GM21619 (cell line): ENCODE measurements at regions not wholly inside any gene's neighbourhood (a gene's known extent, or its start where the extent isn't known, plus 50 kb on each side); places are given as distances from the start of the nearest gene placed in this dataset.

Source experiments
- ATAC-seq: cut with Tn5 transposase; IDR thresholded peaks from one replicate; pipeline ENCODE4 v1.9.1; 2021; ENCODE audit not compliant: unreplicated experiment

DNA sequence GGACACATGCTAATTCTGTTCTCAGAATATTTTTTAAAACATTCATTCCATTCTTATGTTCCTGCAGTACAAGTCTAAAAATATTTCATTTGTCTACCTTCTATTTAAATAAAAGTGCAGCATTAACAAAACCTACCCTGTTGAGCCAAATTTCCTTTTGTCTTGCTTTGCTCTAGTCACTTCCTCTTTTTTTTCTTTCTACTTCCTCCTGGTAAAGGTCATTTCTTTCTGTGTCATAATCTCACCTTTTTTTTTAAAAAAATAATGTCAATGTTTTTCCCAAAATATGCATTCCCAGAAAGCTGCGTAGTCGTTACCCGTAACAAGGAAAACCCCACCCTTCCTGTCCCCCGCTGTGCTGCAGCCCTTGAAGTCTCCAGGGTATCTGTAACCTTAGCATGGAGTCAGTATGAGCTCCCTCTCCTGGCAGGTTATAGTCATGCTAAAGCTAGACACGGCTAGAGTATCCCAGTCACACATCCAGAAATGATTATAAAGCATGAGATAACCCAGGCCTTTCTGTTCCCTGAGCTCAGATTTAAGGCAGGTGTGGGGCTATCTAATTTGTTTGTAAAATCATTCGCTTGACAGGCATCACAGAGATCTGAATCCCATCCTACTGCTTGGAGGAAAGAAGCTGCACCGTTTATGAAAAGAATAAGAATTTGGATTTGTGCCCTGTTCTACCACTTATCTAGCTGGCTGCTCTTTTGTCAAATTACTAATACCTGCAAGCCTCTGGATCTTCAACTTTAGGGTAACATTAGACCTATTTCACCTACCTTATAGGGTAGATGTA lies 51.1 kb upstream of the EED start:
- peak; percentile 97 for ATAC-seq

DNA sequence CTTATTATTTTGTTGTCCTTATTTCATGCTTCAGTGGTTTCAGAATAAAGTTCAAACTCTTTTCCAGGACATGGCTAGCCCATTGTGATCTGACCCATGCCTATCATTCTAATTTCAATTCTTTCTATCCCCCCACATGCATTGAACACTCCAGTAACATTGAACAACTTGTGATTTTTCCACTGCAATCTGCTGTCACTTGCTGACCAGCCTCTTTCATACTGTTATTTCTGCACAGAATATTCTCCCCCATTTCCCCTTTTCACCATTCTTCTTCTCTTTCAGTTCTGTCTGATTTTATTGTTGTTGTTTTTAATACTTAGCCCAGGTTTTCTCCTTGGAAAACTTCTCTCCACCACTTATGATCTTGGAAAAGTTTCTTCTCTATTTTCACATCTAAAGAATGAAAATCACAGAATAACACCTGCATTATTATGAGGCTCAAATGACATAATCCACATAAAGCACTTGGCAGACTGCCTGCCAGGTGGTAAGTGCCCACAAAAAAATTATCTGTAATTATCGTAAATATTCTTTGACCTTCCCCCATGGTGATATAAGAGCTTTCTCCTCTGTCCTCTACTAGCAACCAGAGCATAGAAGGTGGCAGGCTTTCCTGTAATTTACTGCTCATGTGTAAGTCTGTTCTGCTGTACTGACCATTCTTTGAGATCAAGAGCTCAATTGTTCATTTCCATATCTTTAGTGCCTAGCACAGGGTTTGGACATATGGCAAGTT lies 51.9 kb upstream of the EED start:
- peak; percentile 8 for ATAC-seq

DNA sequence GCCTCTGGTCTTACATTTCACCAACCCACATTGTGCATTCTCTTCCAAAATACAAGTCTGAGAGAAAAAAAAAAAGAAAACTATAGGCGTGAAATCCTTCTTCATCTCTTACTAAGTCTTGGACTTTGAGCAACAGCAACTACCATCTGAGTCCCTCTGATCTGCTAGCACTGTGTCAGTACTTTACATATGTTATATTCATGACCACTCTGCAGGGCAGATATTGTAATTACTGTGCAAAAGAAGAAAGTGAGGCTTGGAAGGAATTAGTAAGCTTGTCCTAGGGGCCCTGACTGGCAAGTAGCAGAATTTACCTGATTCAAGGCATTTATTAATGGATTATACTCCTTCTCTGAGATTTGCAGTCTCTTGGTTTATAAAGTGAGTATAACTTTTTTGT lies 52.7 kb upstream of the EED start:
- no peak for ATAC-seq

DNA sequence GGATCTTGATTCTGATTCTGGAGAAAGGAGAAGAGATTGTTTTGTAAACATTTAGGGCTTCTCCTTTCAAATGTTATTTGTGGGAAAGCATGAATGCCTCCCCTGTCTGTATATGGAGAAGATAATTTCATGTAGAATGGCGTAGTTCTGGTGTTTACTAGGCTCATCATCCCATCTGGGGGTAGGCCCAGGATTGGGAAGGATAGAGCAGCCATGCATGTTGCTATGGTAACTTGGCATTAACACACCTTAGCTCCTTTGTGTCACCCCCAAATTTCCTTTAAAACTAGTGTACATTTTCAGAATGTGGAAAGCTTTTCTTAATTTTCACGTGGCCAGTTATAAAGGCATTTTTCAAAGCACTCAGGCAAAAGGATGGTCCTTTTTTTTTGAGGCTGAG lies 57.5 kb upstream of the EED start:
- ATAC-seq: no peak

DNA sequence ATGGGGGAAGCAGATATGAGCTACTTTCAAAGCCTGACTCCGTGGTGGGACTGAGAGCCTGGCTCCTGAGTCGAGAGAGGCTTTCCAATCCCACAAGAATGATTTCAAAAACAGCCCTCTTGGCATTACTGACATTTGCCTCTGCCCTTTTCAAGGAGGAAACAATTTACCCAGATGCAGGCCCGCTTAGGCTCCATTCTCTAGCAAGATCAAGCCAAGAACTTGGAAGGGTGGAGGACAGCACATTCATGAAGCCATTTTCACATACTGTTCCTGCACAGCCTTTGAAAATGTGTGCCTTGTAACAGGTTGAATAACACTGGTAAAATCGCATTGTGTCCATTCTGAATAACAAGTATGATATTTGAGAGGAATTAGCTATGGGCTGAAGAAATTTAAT lies 58.2 kb upstream of the EED start:
- no peak for ATAC-seq

DNA sequence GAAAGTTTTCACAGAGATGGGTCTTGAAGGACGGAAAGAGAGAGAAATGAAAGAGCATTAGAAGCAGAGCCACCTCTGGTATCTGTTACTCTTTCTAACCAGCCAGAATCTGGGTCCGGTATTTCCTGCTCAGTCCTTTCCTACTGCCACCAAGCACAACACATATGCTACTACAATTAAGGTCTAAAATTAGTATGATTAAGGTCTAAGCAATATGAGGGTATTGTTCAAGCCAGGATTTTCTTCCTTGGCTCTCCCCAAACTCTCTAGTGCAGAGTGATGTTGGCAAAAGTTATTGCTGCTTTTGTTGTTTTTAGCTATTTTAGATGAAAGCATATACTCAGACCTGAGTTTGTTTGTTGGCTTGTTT lies 59.2 kb upstream of the EED start:
- no peak for ATAC-seq

DNA sequence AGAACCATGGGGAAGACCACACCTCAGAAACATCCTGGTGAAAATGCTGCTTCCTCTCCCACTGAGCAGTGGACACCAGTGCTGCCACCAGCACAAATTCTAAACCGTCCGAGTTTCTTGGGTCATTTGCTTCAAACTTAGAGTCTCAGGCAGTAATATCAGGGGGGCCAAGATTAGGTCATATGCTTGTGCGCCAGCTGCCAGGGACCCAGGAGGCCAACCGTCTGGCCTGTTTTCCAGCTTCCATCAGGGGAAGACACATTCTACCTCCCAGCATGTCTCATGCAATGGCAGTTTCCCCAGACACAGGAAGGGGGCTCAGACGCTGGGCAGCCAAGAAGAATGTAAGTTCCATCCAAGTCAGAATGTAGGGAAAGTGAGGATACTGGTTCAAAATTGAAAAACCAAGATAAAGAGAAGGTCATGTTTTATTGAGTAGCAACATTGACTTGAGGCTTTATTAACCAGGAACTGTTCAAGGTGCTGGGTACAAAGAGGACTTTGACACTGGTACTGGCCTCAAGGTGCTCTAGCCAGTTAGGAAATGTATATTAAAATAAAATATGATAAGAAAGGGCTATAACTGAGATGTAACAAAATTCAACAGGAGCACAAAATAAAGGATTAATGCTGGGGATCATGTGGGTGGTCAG lies 59.7 kb upstream of the EED start:
- ATAC-seq: no peak

DNA sequence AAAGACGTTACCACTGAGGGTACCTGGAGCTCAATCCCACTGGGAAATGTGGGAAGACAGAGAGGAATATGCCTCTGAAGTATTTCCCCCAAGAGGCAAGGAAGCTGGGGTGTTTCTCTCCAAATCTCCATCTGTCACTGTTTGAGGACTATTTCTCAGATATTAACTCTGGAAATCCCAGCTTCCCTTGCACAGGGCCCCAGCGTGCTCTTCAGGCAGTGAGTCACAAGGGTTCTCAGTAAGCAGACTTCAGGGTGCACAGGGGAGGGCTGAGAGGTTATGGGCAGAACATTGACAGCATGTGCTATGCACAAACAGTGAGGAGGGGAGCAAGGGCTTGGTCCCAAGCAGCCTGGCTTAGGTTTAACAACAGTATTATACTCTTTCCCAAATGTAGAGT lies 60.9 kb upstream of the EED start:
- ATAC-seq: no peak

DNA sequence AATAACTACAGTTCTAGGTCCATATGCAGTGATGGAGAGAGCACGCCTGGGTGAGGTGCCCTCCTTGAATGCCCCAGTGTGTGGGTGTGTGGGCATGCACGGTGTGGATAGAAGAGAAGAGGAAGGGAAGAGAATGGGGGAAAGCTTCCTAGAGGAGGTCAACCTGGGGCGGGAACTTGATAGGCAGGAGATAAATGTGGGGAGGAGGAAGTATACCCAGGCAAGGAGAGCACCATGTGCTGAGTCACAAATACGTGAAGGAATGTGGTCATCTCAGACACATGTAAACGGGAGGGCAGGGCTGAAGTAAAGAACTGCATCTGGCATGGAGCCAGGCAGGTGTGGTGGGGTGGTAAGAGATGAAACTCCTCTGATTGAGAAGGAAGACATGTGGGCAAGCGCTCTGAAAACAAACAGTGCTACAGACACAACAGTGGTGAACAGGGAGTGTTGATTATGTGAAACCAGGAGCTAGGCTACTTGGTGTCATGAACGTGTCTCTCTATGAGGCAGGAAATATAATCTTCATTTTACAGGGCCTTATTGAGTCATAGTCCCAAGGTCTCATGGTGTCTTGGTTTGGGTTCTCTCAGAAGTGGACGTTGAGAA lies 61.5 kb upstream of the EED start:
- ATAC-seq: peak; percentile 83

DNA sequence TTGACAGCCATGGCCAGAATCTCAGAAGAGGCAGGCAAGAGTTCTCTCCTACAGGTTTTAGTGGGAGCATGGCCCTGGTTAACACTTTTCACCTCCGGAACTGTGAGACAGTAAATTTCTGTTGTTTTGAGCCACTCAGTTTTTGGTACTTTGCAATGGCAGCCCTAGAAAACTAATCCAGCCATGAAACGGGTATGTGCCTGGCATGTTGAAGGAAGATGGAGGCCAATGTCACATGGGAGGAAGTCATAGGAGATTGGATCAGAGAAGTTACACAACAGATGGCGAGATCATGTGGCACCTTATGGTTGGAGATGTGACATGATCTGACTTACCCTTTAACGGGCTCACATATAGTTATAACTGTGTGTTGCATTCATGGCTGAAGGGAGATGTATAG lies 63.2 kb upstream of the EED start:
- ATAC-seq: no peak

DNA sequence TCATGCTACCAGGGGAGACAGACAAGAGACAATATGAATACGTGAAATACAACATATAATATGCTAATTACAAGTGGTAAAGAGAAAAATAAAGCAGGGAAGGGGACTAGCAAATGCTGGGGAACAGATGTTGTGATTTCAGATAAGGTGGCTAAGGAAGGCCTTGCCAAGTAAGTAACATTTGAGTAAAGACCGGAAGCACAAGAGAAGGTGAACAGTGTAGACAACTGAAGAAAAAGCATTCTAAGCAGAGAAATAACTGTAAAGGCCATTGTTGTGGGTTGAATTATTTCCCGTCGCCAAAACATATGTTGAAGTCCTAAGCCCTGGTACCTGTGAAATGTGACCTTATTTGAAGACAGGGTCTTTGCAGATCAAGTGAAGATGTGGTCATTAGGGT lies 63.7 kb upstream of the EED start:
- no peak for ATAC-seq

DNA sequence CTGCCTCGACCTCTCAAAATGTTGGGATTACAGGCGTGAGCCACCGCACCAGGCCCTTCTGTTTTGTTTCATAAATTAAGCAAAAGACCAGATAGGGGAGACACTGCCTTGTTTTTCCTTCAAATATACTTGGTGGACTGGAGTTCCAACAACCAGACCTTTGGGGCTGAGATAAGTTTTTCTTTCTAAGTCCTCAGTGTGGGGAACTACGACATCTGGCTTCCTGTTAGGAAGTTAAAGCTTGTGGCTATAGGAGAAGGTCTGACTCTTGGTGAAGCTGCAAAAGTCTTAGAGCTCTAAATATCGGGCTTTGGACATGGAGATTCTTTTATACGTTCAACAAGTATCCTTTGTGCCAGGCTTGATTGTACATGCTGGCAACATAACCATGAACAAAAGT lies 64.1 kb upstream of the EED start:
- no peak for ATAC-seq

DNA sequence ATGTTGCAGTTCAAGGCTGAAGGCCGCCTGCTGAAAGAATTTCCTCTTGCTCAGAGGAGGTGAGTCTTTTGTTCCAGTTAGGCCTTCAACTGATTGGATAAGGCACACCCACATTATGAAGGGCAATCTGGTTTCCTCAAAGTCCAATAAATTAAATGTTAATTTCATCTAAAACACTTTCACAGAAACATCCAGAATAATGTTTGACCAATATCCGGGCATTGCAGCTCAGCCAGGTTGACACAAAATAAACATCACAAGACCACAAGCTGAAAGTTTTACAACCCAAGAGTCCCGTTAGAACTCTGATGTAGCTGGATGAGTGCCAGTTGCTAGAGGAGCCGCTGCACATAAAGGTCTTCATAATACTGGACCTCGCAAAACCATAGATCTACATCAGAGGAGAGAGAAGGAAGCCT lies 64.9 kb upstream of the EED start:
- ATAC-seq: no peak

DNA sequence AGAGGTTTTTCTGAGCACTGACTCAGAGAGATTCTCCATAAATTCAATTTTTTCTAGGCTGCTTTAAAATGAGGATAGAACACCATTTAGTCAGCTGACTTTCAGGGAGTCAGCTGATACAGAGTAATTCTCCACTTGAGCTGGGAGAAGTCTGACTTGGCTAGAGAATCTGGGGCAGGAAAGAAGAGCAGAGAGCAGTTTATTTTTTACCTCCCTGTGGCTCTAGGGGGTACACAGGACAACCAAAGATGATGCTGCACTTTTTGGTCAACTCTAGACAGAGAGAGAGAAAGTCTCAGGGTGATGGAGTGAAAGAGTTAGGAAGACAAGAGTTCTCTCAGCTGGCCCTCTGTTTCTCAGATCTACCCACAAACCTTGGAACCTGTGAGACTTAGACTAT lies 67.3 kb upstream of the EED start:
- ATAC-seq: no peak

DNA sequence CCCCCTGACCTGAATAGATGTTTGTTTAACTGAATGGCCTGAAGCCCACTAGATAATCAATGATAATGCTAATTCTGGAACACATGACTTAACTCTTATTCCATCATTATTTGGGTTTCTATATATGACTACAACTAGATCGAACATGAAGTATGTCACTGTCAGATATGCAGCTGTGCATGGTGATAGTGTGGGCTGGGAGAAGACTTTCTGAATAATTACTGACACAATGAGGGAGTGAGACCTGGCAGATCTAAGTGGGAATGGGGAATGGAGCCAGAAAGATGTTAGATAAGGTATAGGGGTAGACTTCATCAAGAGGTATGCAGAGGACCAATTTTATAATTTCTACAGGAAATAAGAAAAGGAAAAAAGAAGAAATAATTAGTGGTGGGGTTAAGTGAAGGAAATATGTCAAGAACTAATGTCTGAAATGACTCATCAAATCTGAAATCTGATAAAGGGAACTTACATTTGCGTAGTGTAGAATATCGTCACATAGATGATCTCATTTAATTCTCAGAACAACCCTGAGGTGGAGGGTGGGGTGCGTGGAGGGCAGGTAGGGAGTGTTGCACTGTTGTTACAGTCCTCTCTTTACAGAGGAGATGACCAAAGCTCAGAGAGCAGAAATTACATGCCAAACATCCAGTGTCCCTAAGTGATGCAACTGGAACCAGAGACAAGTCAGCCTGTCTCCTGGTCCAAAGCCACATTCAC lies 68.2 kb upstream of the EED start:
- peak; percentile 66 for ATAC-seq

DNA sequence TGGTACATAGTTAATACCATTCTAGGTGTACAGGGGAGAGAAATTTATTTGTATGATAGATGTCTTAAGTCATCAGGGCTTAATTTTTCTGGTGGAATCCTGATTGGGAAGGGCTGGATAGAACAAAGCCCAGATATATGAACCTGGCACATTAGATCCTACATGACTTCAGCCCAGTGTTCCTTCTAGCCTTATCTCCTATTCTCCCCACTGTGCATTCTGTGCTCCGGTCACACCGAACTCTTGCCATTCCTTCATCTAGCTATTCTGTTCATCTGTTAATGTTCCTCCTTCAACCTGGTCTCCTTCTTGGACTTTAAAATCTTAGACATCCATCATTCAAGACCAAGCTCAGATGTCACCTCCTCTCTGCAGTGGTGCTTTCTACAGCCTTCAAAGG lies 68.9 kb upstream of the EED start:
- no peak for ATAC-seq

DNA sequence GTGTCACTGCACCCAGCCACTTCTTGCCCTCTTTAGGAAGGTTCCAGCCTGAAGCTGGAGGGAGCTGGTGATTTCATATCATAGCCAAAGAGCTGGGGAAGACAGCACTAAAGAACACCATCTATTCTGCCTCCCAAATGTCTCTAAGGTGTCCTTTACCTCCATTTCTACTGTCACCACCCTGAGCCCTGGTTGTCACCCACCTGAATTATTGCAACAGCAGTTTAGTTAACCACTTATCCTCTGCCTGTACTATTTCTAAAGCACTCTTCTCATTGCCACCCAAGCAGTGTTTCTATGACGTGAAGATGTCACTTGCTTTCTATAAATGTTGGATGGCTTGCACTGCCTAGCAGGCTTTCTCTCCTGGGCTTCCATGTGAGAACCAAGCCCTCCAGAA lies 69.4 kb upstream of the EED start:
- ATAC-seq: no peak

DNA sequence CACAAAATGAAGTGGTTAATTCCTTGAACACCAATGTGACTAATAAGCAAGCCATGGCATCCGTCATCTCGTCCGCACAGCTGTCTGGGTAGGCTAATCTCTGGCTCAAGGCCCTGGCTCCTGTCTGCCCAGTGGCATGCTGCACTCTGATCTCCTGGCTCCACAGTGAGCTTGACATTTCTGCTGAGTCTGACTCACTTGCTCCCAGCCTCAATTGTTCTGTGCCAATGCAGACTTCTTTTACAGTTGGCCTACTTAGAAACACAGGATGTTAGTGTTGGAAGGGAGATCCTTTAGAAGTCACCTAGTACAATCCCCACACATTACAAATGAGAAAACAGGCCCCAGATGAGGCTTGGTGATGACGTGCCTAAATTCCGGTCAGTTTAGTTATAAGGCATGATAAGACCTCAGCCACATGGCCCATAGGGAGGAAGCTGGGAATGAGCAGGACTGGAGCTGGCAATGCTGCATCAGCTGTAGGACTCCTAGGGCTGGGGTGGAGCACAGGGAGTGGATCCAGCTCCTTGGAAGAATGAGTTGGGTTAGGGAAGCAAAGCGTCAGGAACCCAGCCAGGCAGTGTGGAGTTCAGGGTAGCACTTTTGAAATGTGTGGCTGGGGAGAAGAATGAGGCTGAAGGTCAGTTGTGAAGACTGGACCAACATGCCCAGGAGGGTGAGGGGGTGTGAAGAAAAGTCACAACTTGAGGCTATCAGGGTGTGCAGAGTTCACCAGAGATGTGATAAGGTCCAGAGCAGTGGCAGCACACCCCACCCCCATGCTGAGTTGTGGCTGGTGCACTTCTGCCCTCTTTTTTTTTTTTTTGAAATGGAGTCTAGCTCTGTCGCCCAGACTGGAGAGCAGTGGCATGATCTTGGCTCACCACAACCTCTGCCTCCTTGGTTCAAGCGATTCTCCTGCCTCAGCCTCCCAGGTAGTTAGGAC lies 70.2 kb upstream of the EED start:
- no peak for ATAC-seq

DNA sequence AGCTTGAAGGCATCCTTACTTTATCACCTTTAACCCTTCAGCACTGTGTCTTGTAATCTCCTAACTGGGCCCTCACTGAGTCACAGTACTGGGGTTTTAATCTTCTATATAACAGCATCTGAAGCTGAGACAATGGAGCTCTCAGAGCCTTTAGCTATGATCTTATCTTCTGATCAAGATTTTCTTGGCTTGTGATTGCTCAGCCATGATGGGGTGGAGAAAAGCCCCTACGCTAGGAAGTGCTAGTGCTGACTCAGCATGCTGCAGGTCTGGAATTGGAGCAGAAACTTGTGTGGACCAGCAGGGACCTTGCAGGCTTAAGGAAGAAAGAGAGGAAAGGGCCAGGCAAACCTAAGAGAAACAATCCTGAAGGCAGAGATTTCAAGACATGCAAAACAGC lies 71.7 kb upstream of the EED start:
- no peak for ATAC-seq

DNA sequence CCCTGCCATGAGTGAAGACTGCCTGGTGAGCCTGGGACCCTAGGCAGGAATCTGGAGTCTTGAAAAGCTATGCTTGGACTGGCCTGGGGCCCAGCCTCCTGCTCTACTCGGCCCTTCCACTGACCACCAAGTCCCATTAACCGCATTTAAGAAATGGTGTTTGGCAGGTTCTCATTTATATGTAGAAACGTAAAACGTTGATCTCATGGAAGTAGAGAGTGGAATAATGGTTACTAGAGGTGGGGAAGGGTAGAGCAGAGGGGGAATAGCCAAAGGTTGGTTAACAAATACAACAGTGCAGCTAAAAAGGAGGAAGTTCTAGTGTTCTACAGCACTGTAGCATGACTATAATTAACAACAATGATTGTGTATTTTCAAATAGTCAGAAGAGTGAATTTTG lies 72.9 kb upstream of the EED start:
- ATAC-seq: no peak
